Upper lobe of left lung (tissue), 6 donors: ENCODE measurements at regions not wholly inside any gene's neighbourhood (a gene's known extent, or its start where the extent isn't known, plus 50 kb on each side); places are given as distances from the start of the nearest gene placed in this dataset.
A peak's percentile ranks its signal among the peaks of the same experiment; 100 is the strongest.

Experiments used
- ATAC-seq, 2 donors: fragments of 200-7000 bp; cut with Tn5 transposase; one replicate each; pipeline ENCODE4 v1.9.1; 2022; ENCODE audit warnings: mild to moderate bottlenecking in 2 of 2, moderate library complexity in 2 of 2; ENCODE audit not compliant: low FRiP score in 2 of 2
- DNase-seq, 2 donors: peaks; one replicate each; pipeline ENCODE4 v3.0.0-alpha.2; 2019 to 2020
- H3K27ac ChIP-seq, 4 donors: fragments of 200-600 bp; sonication (generic); one replicate each; pipeline ENCODE4 v1.5.1; 2016 to 2019
- H3K27me3 ChIP-seq, 4 donors: fragments of 200-600 bp; sonication (generic); one replicate each; pipeline ENCODE4 v1.5.1; 2017 to 2019
- H3K36me3 ChIP-seq, 4 donors: fragments of 200-600 bp; sonication (generic); one replicate each; pipeline ENCODE4 v1.5.1; 2016 to 2019
- H3K4me1 ChIP-seq, 4 donors: fragments of 200-600 bp; sonication (generic); one replicate each; pipeline ENCODE4 v1.5.1; 2018 to 2019
- H3K4me3 ChIP-seq, 4 donors: fragments of 200-600 bp; sonication (generic); one replicate each; pipeline ENCODE4 v1.5.1; 2017 to 2019; ENCODE audit warnings: mild to moderate bottlenecking in 2 of 4, moderate library complexity in 1 of 4
- H3K9me3 ChIP-seq, 4 donors: fragments of 200-600 bp; sonication (generic); one replicate each; pipeline ENCODE4 v1.5.1; 2018 to 2019
- CTCF ChIP-seq, 6 experiments: fragments of 450-650 bp in 4 of 6; fragments of 200-600 bp in 2 of 6; sonication (generic) in 2 of 6; IDR thresholded peaks; one replicate each; pipeline ENCODE4 v1.5.1; 2016 to 2019; ENCODE audit warnings: antibody characterized with exemption in 6 of 6
- EP300 ChIP-seq, 4 donors: sonication (generic); formaldehyde crosslinking; IDR thresholded peaks; one replicate each; pipeline ENCODE4 v1.5.1; 2017; ENCODE audit warnings: antibody characterized with exemption in 4 of 4, control low read depth in 2 of 4
- POLR2A ChIP-seq, 4 donors: fragments of 450-650 bp; IDR thresholded peaks; one replicate each; pipeline ENCODE4 v1.5.1; 2016 to 2017; ENCODE audit warnings: antibody characterized with exemption in 4 of 4, mild to moderate bottlenecking in 2 of 4
- POLR2AphosphoS5 ChIP-seq, 2 donors: sonication (generic); formaldehyde crosslinking; IDR thresholded peaks; one replicate each; pipeline ENCODE4 v1.5.1; 2017; ENCODE audit warnings: antibody characterized with exemption in 2 of 2
- WGBS, 2 donors: methylation state at CpG; one replicate each; pipeline ENCODE4 v1.1.5; 2017 to 2018; 5-methylcytosine and 5-hydroxymethylcytosine counted together
- donor health status: DM: no; HTN: no; CAD: no; lungs with moderate emphysema.
- donor health status: DM: no; HTN: yes; CAD: no; lungs with severe emphysema.

GRCh38 chr17:13420418-13420826 lies 181.3 kb downstream of the HS3ST3A1 start:
- DNase-seq, result peak in 1 of 2 donors; percentile 28

GRCh38 chr17:13419676-13420075 lies 182.1 kb downstream of the HS3ST3A1 start:
- no peaks in the 10 kb centered on the region for H3K36me3 ChIP-seq
- no peaks in the 10 kb centered on the region for H3K27me3 ChIP-seq
- peaks cover 10 to 18% (median 12%) of the 10 kb centered on the region in 4 donors for H3K4me1 ChIP-seq
- H3K4me3 ChIP-seq, result no peak overlapping the region
- TF ChIP-seq CTCF (IDR thresholded peaks at IDR 0.05) (no peak), POLR2A (IDR thresholded peaks at IDR 0.05) (no peak), EP300 (IDR thresholded peaks at IDR 0.05) (no peak)
- ATAC-seq (no peak), DNase-seq (no peak)
- no peaks in the 10 kb centered on the region for H3K9me3 ChIP-seq
- 91% methylated on average over 6 of the region's 6 CpGs for WGBS, 2 donors
- no peak overlapping the region for H3K27ac ChIP-seq

More at GRCh38 chr17:13420418-13420826, 181.3 kb downstream of the HS3ST3A1 start:
- H3K4me3 ChIP-seq, result no peak overlapping the region
- TF ChIP-seq EP300 (IDR thresholded peaks at IDR 0.05), result no peak
- no peak for TF ChIP-seq CTCF (IDR thresholded peaks at IDR 0.05)
- no peak for TF ChIP-seq POLR2AphosphoS5 (IDR thresholded peaks at IDR 0.05)
- TF ChIP-seq POLR2A (IDR thresholded peaks at IDR 0.05), result no peak
- ATAC-seq, result peak; percentile 20 to 22
- H3K27ac ChIP-seq, result peak overlapping the region in 3 of 4 donors; percentile 54 to 71 (median 71)
- no peaks in the 10 kb centered on the region for H3K9me3 ChIP-seq
- no peaks in the 10 kb centered on the region for H3K27me3 ChIP-seq
- no peaks in the 10 kb centered on the region for H3K36me3 ChIP-seq
- peaks cover 10 to 18% (median 12%) of the 10 kb centered on the region in 4 donors for H3K4me1 ChIP-seq
- WGBS, 2 donors, result 68 to 88% methylated on average over 1 of the region's 1 CpG

- peaks cover 10 to 18% (median 12%) of the 10 kb centered on the region in 4 donors for H3K4me1 ChIP-seq
- TF ChIP-seq CTCF (IDR thresholded peaks at IDR 0.05) (no peak), POLR2A (IDR thresholded peaks at IDR 0.05) (no peak), POLR2AphosphoS5 (IDR thresholded peaks at IDR 0.05) (no peak), EP300 (IDR thresholded peaks at IDR 0.05) (no peak)
- H3K36me3 ChIP-seq, result no peaks in the 10 kb centered on the region
- no peaks in the 10 kb centered on the region for H3K27me3 ChIP-seq
- H3K9me3 ChIP-seq, result no peaks in the 10 kb centered on the region
- WGBS, 2 donors, result 78 to 87% methylated on average over 2 of the region's 2 CpGs
- ATAC-seq (no peak), DNase-seq (no peak)
- H3K27ac ChIP-seq, result no peak overlapping the region
- no peak overlapping the region for H3K4me3 ChIP-seq
Observed at GRCh38 chr17:13418891-13419290, 182.8 kb downstream of the HS3ST3A1 start.

- Histone ChIP-seq H3K9me3 (no peaks in the 10 kb centered on the region), H3K36me3 (no peaks in the 10 kb centered on the region), H3K27me3 (no peaks in the 10 kb centered on the region), H3K4me1 (peaks cover 10 to 18% (median 12%) of the 10 kb centered on the region in 4 donors), H3K27ac (no peak overlapping the region), H3K4me3 (no peak overlapping the region)
- 55 to 66% methylated on average over 2 of the region's 2 CpGs for WGBS, 2 donors
- ATAC-seq (no peak), DNase-seq (no peak)
- TF ChIP-seq POLR2AphosphoS5 (IDR thresholded peaks at IDR 0.05) (no peak), POLR2A (IDR thresholded peaks at IDR 0.05) (no peak), CTCF (IDR thresholded peaks at IDR 0.05) (no peak), EP300 (IDR thresholded peaks at IDR 0.05) (no peak)
Observed at GRCh38 chr17:13417381-13417950, 184.3 kb downstream of the HS3ST3A1 start.

GRCh38 chr17:13416748-13417363 lies 184.9 kb downstream of the HS3ST3A1 start:
- Histone ChIP-seq H3K9me3 (no peaks in the 10 kb centered on the region), H3K36me3 (no peaks in the 10 kb centered on the region), H3K4me1 (peaks cover 10 to 18% (median 12%) of the 10 kb centered on the region in 4 donors), H3K27me3 (no peaks in the 10 kb centered on the region), H3K4me3 (no peak overlapping the region), H3K27ac (no peak overlapping the region)
- DNase-seq (no peak), ATAC-seq (no peak)
- 59 to 75% methylated on average over 3 of the region's 3 CpGs for WGBS, 2 donors
- no peak for TF ChIP-seq EP300 (IDR thresholded peaks at IDR 0.05)
